ENCODE measurements at regions not wholly inside any gene's neighbourhood (a gene's known extent, or its start where the extent isn't known, plus 50 kb on each side); places are given as distances from the start of the nearest gene placed in this dataset.

DNA sequence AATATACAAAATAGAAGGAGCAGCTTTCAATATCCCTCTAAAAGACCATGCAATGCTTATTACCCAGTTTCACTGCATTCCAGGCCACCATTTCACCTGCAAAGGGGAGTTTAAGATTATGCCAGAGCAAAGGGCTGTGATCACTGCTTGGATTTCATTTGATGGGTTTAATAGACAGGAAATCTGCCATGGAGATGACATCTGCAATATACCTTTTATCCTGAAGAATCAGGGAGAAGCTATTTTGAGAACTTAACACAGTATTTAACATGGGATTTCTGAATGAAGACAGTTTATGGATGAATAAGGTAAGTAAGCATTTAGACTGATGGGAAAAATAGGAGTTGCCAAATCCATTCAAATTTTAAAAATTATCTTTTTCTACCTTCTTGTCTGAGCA is 303.0 kb upstream of the SLC8A1 start:
- intact Hi-C loops (cut with DNase I), result loop anchor here (5.0 to 10.0 kb wide), 2 partner anchors 200 to 243 kb away; no protein-coding TSS in a partner anchor
- DNase-seq (ENCODE audit: low spot score), result no peak

GRCh38 chr2:40758401-40759155 is 306.7 kb upstream of the SLC8A1 start:
- DNase-seq (ENCODE audit: low spot score), result no peak
- intact Hi-C loops (cut with DNase I), result loop anchor here (5.0 to 10.0 kb wide), 2 partner anchors 204 to 246 kb away; no protein-coding TSS in a partner anchor

DNA sequence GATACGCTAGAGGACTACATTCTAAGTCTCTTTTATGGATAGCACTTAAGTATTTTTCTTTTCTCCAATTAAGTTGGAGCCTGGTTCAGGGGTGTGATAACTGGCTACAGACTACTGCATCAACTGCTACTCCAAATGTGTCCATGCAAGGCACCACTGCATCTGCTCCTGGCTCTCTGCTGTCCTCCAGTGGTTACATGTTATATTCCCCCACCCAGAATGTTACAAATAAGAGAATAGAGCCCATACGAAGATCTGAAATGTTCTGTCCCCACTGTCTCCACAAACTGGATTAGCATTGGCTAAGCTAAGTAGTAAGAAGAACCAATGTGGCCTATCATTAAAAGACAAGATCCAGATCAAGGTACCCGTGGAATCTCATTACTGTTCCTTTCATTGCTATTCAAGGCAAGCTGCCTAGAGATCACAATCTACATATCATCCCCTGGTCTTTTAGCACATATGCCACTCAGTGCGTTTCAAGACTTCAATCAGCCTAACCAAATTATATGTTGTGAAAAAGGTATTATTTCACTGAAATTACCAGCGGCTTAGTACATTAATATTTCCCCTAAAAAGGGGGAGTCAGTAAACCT is 308.3 kb upstream of the SLC8A1 start:
- intact Hi-C loops (cut with DNase I), result loop anchor here (5.0 to 10.0 kb wide), 2 partner anchors 308 to 845 kb away; partner anchors contain the start of gene SLC8A1
- DNase-seq (ENCODE audit: low spot score), result no peak

DNA sequence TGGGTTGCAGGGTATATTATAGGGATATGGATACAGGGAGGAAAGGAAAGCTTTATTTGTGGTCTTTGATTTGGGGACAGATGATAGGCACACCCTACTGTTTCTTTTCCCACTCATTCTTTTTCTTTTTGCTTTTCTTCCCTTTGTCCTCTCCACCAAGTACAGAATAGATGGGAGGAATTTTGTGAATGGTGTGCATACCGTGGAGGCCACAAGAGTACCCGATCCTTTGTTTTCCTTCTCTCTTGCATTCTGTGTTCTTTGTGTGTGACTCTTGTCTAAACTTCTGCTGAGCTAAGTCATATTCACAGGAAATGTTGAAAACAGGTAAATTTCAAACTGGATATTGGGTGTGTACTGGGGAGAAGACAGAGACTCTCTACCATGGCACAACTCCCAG is 321.4 kb upstream of the SLC8A1 start:
- no peak for DNase-seq (ENCODE audit: low spot score)
- intact Hi-C loops (cut with DNase I), result no loop called here

- DNase-seq (ENCODE audit: low spot score), result no peak
- intact Hi-C loops (cut with DNase I), result no loop called here
Observed at GRCh38 chr2:40783704-40784103, 331.8 kb upstream of the SLC8A1 start.

DNA sequence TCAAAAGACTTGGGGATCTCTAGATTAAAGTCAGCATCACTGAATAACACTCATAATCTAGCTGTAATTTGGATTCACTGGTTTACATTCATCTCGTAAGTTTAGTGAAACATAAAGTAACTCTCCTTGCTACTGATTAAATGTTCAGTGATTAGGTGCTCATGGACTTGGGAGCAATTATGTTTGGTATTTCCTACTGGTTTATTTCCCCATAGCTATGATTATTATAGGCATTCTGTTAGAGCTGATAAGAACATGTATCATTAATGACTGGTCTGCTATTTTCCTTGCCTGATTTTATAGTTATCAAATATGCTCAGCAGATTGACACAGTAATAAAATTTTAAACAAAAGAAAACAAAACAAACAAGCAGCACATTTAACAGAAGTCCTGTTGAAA is 334.7 kb upstream of the SLC8A1 start:
- intact Hi-C loops (cut with DNase I), result no loop called here
- no peak for DNase-seq (ENCODE audit: low spot score)

DNA sequence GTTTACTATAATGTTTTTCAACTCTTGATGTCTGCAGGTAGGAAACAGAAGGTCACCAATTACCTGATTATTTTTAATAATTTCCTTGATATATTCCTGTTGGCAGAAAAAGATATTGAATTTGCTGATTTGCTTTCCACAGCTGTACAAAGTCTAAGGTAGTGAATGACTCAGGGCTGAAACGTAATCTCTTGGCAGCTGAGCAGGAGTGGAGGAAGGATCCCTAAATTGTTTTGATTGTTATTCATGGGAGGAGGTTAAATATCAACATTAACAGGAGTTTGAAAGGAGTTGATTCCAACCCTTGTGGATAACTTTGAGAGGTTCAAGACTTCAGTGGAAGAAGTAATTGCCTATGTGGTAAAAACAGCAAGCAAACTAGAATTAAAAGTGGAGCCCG is 345.2 kb upstream of the SLC8A1 start:
- intact Hi-C loops (cut with DNase I), result no loop called here

DNA sequence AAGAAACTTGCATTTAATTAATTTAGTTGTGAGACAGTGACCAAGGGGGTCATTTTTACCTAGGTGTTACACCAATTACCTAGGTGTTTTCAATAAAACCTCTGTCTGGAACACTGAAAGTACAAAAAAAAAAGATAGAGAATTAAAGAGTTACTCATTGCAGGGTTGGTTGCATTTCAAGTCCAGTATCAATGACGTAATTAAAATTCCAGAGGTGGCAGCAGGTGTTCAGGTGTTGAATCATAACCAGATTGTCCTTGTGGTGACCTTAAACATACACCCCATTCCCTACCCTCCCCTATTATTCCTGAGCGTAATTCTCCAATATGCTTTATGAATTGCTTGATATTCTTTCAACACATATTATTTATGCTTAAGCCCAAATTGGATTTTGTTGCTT is 352.0 kb upstream of the SLC8A1 start:
- intact Hi-C loops (cut with DNase I), result no loop called here
- no peak for DNase-seq (ENCODE audit: low spot score)

More for the DNA sequence above, 345.2 kb upstream of the SLC8A1 start:
- no peak for DNase-seq (ENCODE audit: low spot score)

DNA sequence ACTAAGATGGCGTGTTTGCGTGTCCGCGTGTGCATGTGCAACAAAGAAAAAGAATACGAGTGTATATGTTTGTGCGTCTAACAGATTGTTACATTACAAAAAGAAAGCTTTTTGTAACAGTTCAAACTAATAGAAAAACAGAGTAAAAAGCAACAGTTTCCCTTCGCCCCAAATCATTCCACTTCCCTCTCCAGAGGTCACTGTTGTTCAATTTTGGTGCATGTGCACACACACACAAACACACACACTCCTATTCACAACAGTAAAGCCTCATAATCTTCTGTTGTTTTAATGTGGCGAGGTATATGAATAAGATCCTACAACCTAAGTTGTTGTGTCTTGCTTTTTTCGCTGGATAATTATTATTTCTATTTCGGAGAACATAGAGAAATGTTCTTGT is 357.3 kb upstream of the SLC8A1 start:
- intact Hi-C loops (cut with DNase I), result no loop called here

DNA sequence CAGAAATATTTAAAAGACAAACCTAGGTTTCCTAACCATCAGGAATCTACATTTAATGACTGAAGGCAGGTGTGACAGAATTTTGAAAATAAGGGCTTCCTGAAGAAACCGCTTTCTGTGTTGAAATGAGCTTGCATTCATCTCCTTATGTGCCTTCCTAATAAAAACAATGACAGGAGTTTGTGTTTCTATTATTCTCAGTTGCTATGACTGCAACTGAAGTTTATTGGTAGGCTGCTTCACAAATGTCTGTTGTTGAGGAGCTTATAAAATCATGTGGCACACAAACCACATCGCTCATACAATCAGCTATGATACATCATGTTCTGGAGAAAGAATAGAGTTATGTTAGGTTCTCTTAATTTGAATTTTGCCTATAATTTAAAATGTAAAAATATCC is 362.7 kb upstream of the SLC8A1 start:
- no peak for DNase-seq (ENCODE audit: low spot score)
- intact Hi-C loops (cut with DNase I), result no loop called here

More for the DNA sequence above, 357.3 kb upstream of the SLC8A1 start:
- DNase-seq (ENCODE audit: low spot score), result no peak

DNA sequence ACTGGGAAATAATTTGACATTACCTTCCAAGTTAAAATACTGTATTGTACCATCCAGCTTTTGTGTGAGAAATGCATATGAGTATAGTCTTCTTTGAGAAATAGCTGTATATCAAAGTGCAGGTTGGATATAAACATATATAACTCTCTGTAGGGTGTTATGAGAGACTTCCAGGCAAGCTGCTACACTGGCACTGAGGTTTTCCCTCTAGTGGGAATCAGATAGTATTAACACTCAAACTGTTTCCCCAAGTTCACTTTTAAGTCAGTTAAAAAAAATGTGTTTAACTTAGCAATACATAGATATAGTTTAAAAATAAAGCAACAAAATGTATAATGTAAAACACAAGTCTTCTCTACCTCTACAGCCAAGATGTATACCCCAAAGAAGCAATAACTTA is 368.4 kb upstream of the SLC8A1 start:
- no peak for DNase-seq (ENCODE audit: low spot score)
- intact Hi-C loops (cut with DNase I), result no loop called here

GRCh38 chr2:40823478-40823877 is 371.6 kb upstream of the SLC8A1 start:
- intact Hi-C loops (cut with DNase I), result no loop called here
- no peak for DNase-seq (ENCODE audit: low spot score)

GRCh38 chr2:40824278-40824677 is 372.4 kb upstream of the SLC8A1 start:
- DNase-seq (ENCODE audit: low spot score), result no peak
- intact Hi-C loops (cut with DNase I), result no loop called here

- intact Hi-C loops (cut with DNase I), result no loop called here
- no peak for DNase-seq (ENCODE audit: low spot score)
Observed at GRCh38 chr2:40827392-40827791, 375.5 kb upstream of the SLC8A1 start.

DNA sequence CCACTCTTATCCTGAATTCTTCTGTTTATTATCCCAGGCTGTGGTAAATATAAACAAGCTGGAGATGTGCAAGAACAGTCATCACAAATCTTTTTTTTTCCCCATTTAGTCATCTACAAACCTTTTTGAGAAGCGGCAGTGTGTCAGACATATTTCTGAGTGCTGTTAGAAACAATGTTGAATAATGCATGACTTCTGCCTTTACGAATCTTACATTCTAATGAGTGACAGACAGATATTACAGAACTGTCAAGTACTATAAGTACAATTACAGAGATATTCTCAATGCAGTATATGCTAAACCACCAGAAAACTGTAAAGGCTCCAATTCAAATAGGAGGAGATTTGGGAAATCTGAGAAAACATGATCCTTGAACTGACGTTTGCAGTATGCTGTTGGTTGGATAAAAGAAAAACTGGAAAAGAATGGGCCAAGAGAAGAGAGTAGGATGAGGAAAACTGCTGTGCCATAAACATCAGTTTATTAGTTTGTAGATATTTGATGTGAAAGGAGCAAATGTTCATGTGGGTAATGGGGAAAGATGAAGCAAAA is 379.5 kb upstream of the SLC8A1 start:
- intact Hi-C loops (cut with DNase I), result no loop called here
- DNase-seq (ENCODE audit: low spot score), result no peak

- intact Hi-C loops (cut with DNase I), result no loop called here
- DNase-seq (ENCODE audit: low spot score), result no peak
Observed at GRCh38 chr2:40841856-40842255, 390.0 kb upstream of the SLC8A1 start.

DNA sequence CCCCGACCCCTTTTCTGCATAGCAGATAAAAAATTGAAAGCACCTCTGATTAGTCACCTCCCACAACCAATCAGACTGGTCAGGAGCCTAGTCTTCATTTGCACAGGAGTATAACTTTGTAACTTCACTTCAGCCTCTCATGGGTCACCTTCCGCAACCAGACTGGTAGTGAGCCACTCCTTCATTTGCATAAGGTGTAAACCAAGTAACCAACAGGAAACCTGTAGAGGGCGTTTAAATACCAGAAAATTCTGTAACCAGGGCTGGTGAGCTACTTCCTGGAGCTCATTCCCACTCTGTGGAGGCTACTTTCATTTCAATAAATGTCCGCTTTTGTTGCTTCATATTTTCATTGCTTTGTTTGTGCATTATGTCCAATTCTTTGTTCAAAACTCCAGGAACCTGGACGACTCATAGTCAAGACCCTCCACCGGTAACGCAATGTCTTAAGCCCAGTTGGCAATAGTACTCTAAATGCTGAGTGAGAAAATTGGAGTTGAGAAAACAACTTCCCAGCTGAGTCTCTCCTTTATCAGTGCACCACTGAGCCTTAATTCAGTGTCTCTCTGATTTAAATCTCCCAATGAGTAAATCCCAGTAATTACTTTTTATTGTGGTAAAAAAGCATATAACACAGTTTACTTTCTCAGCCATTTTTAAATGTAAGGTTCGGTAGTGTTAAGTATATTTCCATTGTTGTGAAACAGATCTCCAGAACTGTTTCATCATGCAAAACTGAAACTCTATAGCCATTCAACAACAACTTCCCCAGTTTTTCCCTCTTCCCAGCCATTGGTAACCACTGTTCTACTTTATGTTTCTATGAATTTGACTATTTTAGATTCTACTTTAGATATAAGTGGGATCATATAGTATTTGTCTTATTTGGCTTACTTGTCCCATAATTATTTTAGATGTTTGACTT is 392.7 kb upstream of the SLC8A1 start:
- intact Hi-C loops (cut with DNase I), result no loop called here
- DNase-seq (ENCODE audit: low spot score), result no peak

DNA sequence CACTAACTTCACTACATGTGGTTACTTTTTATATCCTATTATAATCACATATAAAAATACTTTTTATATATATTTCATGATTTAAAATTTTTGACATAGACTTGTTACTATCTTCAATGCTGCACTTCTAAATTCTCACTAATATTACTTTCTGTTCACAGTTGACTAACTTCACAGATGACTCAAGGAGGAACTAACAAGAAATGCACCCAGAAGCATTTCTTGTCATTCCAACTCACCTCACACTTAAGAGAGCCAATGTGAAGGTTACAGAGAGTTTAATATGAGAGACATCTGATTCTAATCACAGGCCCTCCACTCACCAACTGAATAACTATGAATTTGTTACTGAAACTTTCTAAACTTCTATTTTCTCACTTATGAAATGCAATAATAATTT is 399.8 kb upstream of the SLC8A1 start:
- no peak for DNase-seq (ENCODE audit: low spot score)
- intact Hi-C loops (cut with DNase I), result no loop called here

- DNase-seq (ENCODE audit: low spot score), result no peak
Observed at GRCh38 chr2:40859617-40860016, 407.7 kb upstream of the SLC8A1 start.

DNA sequence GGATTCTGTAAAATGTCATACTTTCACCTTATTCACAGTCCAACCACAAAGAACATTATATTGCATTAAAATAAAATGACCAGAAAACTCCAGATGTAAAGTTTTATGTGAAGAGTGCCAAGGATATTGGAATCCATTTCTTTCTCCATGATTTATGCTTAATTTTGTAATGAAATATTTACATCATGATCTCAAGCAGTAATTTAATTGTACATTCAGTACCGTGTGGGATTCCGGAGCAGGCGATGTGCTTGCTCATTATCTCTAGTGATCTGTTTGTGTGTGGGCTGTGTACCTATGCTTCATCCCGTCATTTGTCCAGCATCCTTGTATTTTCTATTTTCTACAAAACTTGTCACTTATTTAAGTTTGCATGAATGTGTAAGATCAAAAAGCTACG is 415.9 kb upstream of the SLC8A1 start:
- intact Hi-C loops (cut with DNase I), result no loop called here
- DNase-seq (ENCODE audit: low spot score), result no peak

More at GRCh38 chr2:40859617-40860016, 407.7 kb upstream of the SLC8A1 start:
- intact Hi-C loops (cut with DNase I), result no loop called here

Measured in cardiac septum (tissue), 1 donor.